ENCODE measurements at regions not wholly inside any gene's neighbourhood (a gene's known extent, or its start where the extent isn't known, plus 50 kb on each side); places are given as distances from the start of the nearest gene placed in this dataset.

DNA sequence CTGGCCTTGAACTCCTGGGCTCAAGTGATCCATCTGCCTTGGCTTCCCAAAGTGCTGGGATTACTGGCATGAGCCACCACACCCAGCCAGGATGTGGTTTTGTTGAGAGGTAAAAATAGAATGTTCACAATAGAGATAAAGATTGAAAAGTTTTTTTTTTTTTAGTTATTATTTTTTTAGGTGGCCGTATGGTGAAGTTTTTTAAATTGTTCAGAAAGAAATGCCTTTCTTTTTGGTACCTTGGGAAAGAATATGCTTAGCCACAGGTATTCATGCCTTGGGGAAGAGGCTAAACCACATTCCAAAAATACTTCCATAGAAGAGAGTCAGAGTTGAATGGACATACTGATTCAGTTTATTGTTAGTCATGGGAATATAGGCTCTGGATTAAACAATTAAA, 143.4 kb downstream of the C11orf91 start:
- DNase-seq (ENCODE audit: low read depth): peak; percentile 62

DNA sequence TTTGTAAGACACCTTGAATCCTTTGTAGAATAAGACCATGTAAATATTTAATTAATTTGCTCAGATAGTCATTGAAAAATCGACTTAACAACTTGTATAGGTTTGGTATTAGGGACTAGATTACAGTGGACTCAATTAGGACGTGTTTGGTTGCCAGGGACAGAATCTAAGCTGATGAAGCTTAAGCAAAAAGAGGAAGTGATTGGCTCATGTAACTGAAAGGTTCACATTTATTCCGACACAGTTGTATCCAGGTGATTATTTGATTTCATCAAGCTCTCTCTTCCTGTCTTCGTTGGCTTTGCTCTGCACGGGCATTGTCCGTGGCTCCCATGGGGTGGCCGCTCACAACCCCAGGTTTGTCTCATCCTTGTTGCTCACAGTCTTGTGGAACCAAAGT, 146.4 kb downstream of the C11orf91 start:
- DNase-seq (ENCODE audit: low read depth): no peak

DNA sequence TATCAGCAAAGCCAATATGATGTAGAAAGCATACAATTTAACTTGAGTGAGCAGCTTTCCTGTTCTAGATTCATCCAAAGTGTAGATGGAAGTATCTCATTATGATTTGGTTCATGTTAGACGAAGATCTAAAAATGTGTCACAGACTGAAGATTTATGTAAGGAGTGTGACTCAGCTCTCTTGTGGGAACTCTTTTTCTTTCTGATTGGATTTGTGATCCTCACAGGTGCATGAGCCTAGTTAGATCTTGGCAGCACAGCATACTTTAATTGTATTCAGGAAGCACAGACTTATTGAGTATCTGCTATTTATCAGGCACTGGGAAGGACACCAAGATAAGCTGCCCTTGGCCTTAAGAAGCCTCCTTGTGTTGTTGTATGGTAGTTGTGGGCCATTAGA, 147.1 kb downstream of the C11orf91 start:
- peak; percentile 45 for DNase-seq (ENCODE audit: low read depth)

DNA sequence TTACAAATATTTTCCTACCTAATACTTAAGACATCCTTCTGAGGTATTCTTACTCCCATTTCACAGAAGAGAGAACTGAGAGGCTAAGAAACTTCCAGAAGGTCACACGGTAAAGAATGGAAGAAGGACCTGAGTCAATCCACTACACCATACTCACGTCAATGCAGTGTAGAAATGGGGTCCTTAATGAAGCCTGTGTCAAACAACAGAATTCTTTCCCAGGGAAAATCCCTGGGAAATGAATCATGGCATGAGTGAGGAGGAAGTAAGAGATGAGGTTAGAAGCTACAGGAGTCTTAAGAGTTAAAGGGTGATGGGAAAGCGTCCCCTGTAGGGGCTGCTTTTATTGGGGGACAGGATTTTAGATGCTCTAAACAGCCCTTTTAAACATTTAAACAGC, 147.9 kb downstream of the C11orf91 start:
- DNase-seq (ENCODE audit: low read depth): no peak

DNA sequence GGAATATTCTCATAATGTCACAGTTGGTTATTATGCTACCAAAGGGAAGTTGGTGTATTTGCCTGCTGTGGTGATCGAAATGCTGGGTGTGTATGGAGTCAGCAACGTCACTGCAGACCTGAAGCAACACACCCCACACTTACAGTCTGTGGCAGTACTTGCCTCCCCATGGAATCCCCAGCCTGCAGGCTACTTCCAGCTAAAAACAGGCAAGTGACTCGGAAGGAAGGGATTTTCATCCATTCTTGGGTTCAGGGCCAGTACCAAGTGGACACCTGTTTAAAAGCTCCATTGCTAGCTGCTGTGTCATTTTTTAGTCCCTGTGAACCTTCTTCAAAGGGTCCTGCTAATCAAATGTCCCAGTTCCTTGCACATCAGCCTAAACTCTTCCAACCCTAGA, 149.6 kb downstream of the C11orf91 start:
- DNase-seq (ENCODE audit: low read depth): no peak

DNA sequence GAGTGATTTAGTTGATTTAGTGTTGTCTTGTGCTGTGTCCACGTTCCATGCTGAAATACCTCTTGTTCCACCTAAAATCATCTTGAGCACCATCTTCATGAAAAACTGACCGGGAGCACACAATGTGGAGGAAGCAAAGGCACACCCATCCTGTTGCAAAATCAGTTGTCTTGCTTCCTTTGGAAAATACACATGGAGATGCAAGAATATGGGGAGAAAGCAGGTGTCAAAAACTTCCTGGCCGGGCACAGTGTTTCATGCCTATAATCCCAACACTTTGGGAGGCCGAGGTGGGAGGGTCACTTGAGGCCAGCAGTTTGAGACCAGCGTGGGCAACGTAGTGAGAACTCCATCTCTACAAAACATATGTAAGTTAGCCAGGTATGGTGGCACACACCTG, 151.1 kb downstream of the C11orf91 start:
- DNase-seq (ENCODE audit: low read depth): no peak

DNA sequence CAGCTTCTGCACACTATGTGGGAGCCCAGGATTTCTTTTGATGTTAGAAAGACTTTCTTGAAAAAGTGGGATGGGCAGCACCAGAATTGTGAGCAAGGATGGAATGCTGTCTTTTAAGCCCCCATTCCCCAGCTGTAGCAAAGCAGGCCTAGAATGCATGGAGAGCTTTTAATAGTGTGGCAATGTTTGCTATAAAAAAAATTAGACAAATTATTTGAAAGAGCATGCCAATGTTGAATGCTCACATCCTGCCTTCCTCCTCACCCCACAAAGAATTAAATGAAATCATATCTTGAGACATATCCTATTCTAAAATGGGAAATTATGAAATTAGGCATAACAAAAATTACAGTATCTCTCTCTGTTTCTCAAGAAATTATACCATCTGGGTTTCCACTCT, 154.7 kb downstream of the C11orf91 start:
- DNase-seq (ENCODE audit: low read depth): peak; percentile 55

DNA sequence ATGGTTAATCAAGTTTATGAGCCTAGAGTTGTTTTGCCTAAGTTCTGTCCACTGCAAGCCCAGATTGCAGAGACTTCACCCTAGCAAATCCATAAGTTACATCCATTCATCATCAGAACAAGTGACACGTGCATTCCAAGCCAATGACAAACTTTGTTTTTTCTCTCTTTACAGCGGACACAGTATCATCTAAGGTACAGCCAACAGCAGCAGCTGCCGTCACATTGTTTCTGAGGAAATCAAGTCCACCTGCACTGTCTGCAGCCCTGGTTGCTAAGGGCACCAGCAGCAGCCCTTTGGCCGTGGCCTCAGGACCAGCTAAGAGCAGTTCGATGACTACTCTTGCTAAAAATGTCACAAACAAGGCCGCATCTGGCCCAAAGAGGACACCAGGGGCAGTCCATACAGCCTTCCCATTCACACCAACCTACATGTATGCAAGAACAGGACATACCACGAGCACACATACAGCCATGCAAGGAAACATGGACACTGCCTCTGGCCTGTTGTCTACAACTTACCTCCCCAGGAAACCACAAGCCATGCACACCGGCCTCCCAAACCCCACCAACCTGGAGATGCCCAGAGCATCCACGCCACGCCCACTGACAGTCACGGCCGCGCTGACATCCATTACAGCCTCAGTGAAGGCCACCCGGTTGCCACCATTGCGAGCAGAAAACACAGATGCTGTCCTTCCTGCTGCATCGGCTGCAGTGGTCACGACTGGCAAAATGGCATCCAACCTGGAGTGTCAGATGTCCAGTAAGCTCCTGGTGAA, 155.8 kb downstream of the C11orf91 start:
- DNase-seq (ENCODE audit: low read depth): no peak

DNA sequence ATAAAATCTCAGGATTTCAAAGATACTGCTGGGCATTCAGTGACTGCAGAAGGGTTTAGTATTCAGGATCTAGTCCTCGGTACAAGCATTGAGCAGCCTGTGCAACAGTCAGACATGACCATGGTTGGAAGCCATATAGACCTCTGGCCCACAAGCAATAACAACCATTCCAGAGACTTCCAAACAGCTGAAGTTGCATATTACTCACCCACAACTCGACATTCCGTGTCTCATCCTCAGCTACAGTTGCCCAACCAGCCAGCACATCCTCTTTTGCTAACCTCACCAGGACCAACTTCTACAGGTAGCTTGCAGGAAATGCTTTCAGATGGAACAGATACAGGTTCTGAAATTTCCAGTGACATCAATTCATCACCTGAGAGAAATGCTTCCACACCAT, 156.8 kb downstream of the C11orf91 start:
- DNase-seq (ENCODE audit: low read depth): peak; percentile 33

DNA sequence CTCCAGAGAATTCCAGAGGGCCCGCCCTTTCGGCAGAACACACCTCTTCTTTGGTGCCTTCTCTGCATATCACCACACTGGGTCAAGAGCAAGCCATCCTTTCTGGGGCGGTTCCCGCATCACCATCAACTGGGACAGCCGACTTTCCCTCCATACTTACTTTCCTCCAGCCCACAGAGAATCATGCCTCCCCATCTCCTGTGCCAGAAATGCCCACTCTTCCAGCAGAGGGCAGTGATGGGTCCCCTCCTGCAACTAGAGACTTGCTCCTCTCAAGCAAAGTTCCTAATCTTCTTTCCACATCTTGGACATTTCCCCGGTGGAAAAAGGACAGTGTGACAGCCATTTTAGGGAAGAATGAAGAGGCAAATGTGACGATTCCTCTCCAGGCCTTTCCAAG, 157.7 kb downstream of the C11orf91 start:
- peak; percentile 55 for DNase-seq (ENCODE audit: low read depth)

DNA sequence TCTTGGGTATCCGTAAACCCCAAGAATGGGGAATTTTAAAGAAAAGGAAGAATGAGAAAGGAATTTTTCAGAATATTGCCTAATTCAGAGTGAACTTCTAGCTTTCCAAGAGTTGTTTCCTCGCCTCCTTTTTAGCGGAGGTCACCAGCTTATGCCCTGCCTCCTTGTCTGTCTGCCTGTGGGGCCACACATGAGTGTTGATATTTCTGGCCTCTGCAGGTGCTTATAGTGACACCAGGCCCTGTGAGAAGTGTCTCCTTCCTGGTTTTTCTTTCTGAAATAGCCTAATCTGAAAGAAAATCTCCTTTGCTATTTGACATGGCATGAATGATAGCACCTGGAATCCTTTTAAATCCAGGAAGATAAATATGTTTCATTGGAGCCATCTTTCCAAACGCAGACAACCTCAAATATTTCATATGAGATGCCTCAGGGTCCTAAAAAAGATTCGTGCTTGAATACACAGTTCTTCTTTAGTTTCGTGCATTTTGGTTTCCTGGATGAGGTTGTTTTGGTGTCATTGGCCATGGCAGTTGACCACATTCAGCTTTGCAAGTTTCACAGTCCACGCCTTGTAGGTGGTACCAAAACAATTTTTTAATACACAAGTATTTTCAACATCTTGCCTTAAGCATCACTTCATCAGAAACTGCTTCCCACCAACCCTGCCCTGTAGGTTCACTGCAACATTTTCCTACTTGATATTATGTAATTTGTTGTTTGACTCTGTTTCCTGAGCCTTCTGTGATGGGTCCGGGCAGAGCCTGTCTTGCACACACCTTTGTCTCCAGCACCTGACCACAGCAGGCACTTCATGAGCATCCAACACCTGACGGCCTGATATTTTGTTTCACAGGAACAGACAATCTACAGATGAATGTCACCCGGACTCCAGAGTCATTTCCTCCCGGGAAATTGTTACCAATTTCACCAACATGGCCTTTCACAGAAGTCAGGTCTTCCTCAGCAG, 159.4 kb downstream of the C11orf91 start:
- no peak for DNase-seq (ENCODE audit: low read depth)

DNA sequence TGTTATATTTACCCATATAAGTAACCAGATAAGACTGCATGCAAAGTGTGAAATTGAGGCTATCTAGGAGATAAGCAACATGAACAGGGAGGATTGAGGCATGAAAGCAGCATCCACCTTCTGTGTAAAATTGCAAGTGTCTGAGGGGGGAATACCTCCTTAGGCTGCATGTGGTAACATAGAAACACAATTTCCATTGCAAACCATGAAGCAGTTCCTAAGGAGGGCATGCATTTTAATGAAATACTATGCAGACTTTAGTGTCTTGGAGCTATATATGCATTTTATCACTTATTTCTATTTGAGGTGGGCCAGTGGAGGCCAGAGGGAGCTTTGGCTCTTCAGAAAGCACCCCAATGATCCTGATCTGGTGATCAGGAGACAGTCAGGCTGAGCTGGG, 160.2 kb downstream of the C11orf91 start:
- DNase-seq (ENCODE audit: low read depth): no peak

DNA sequence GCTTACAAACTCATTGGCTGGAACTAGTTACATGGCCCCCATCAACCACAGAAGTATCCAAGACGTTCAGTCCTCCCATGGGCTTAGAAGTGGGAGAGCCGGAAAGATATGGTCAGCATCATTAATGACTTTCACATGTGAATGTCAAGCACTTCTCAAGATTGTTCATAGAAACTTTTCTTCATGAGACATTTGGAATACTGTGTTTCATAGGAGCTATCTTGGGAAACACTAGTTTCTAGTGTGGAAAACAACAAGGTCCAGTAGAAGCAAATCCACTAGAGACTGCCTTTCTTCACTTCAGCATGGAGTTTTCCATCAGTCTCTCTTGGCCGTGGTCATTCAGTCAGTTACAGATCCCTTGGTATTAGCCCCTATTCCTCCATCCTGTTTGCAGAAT, 160.9 kb downstream of the C11orf91 start:
- no peak for DNase-seq (ENCODE audit: low read depth)

DNA sequence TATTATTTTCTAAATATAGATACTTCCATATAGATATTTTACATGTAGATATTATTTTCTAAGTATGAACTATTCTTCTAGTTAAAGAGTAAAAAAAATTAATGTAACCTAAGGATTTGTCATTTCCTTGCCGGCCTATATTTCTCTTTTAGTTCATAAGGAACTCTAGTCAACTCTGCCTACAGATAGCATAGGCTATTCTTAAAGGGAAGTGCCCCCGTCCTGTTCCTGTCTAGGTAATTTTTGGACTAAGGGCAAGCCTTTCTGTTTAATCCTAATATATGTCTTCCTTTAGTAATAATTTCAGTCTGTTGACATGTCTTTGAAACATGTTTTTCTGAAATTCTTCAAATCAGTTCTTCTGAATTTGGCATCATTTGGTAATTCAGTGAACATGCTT, 161.9 kb downstream of the C11orf91 start:
- DNase-seq (ENCODE audit: low read depth): no peak

DNA sequence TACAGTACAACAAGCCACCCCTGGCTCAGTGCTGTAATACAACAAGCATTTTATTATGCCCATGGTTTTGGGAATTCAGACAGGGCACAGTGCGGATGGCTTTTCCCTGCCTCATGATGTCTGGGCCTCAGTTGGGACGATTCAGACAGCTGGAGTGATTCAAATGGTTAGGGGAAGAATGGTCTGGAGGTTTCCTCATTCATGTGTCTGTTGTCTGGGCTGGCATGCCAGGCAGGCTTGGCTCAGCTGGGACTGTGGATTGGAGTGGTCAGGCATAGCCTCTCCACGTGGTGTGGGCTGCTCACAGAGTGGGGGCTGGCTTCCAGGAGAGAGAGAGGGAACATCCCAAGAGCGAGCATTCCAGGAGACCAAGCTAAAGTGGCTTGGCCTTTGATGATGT, 164.4 kb downstream of the C11orf91 start:
- no peak for DNase-seq (ENCODE audit: low read depth)

DNA sequence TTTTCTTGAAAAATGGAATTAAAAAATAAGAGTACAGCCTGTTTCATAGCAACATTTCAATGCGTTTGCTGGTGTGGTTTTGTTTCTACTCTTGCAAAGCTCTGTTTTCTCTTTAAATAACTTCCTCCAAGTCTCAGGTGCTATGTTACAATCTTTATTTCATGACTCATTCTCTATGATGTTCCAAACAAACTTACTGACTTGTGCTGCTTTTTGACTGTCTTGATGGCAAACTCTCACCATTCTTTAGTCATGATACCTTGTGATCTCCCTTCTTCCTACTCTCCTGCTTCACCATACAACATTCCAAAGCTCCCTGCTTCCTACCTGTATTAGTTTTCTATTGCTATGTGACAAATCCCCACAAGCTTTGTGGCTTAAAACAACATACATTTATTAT, 166.1 kb downstream of the C11orf91 start:
- DNase-seq (ENCODE audit: low read depth): peak; percentile 76

DNA sequence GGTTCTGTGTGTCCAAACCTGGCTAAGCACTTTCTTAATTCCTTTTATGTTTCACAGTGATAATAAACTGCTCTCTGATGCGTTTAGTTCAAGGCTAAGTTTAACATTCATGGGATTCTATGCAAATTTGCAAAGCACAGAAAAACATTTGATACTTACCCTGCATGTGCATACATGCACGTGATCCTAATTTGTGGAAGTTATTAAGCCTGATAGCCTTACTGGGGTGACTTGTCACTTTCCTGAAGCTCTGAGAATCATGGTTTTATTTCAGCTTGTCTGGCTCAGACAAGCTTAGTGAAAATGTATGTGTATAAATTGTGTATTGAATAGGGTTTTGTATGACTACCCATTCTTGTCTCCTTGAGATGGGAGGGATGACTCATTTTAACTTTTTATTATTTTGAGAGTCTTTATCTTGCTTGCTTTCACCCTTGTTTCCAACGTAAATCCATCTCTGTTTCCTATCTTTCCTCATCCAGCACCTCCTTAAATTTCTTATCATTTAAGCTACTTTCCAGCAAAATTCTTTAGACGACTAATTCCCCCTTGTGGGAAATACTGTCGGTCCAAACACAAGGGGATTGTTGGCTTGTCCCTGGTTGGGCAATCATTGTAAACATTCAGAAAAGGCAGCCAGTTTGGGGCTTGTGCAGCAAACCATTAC, 167.1 kb downstream of the C11orf91 start:
- DNase-seq (ENCODE audit: low read depth): peak; percentile 54

DNA sequence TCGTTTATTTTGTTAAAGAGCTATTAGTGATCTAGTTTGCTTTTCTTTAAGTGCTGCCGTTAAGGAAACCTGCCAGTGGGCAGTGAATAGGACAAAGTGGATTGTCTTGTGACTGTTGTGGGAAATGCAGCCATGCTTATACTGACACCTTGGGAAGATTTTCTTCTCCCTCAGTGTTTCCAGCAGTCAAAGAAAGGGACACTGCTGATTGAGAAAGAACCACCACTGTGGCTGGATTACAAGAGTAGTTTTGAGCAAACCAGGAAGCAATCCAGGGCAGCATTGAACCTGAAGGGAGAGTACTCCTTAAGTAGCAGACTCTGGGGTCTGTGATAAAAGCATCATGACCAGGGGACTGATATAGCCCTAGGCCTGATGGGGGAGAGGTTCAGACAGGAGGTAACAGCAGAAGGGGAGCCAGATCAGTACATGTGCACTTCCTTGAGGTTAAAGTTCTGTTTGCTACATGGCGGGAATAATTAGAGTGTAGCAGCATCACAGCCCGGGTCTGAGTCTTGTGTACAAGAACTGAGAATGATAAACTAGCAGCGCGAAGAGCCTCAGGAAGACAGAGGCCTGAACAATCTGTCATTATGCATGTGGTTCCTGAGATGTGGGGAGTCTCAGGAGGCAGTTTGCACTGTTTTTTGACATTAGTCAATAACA, 167.8 kb downstream of the C11orf91 start:
- no peak for DNase-seq (ENCODE audit: low read depth)

DNA sequence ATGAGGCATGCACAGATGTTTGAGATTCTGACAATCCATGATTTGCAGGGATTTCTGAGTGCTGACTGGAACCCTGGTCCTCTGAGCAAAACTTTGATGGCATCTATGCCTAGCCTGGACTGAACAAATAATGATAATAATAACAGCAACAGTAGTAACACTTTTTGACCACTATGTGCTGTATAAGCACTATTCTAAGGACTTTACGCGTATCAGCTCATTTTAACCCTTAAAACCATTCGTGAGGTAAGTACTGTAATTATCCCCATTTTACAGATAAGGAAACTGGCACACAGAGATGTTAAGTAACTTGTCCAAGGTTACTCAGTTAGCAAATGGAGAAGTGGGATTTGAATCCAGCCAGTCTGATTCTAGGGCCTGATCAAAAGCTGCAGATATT, 168.4 kb downstream of the C11orf91 start:
- DNase-seq (ENCODE audit: low read depth): no peak

DNA sequence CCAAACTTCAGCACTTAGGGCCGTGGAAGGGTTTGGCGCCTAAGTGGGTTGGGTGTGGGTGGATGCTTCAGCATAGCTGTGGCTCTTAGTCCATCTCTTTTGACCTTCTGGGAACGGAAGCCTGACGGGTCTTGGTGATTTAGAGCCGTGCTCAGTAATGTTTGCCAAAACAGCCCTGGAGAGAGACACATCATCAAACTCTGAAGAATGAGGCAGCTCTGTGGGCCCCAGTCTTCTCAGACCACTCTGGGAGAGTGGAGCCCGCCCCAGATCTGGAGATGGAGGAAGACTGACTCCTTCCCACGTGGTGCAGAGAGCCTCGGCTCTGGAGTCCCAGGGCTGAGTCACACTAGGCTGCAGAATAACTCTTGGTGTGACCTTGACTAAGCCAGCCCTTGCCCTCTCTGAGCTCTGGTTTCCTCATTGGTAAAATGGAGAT, 168.9 kb downstream of the C11orf91 start:
- DNase-seq (ENCODE audit: low read depth): peak; percentile 71

DNA sequence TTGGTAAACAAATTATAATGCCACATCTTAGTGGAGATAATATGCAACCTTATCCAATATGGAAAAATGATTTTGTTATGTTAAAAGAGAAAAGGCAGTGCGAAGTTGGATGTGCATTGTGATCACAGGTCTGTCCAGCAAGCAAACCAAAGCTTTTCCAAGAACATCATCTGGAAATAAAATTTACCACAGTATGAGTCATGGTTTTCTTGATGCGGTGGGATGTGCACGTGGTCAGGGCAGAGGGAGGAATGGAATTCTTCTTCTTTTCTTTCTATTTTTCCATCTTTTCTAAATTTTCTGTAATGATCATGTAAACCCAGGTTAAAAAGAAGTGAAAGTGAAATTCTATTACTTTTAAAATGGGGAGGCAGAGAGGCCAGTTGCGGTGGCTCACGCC, 169.8 kb downstream of the C11orf91 start:
- DNase-seq (ENCODE audit: low read depth): peak; percentile 64

DNA sequence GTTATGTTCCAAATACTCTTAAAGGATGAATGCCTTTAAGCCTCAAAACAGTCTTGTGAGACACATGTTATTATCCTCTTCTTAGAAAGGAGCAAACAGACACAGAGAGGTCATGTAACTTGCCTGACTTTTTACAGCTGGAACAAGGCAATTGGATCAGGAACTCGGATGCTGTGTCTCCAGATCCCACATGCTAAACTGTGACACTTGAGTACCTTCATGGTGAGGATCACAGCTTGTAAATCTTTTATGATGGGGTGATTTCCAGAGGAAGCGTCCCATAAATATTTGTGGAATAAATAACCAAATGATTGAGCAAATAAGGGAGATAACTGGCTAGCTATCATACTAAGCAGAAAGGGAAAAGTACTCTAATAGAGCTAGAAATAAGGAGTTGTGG, 171.2 kb downstream of the C11orf91 start:
- no peak for DNase-seq (ENCODE audit: low read depth)
